Trophoblast cell (in vitro differentiated cells and primary cell): ENCODE measurements at regions not wholly inside any gene's neighbourhood (a gene's known extent, or its start where the extent isn't known, plus 50 kb on each side); places are given as distances from the start of the nearest gene placed in this dataset.

Source experiments
- DNase-seq, 2 donors: peaks; one replicate each; pipeline ENCODE4 v3.0.0-alpha.2; 2016
- H2AFZ ChIP-seq: 2 replicates; pipeline ENCODE4 v1.6.1; 2013; ENCODE audit warnings: low read length, moderate library complexity, mild to moderate bottlenecking; ENCODE audit not compliant: insufficient read depth, poor library complexity
- H2AK5ac ChIP-seq: 2 replicates; pipeline ENCODE4 v1.6.1; 2013; ENCODE audit warnings: mild to moderate bottlenecking, low read length
- H2BK120ac ChIP-seq: 2 replicates; pipeline ENCODE4 v1.6.1; 2013; ENCODE audit warnings: low read length, mild to moderate bottlenecking, moderate library complexity; ENCODE audit not compliant: insufficient read depth, poor library complexity
- H2BK12ac ChIP-seq: 2 replicates; pipeline ENCODE4 v1.6.1; 2013; ENCODE audit warnings: mild to moderate bottlenecking, low read length, moderate library complexity
- H2BK5ac ChIP-seq: 2 replicates; pipeline ENCODE4 v1.6.1; 2013; ENCODE audit warnings: low read length, low read depth, moderate library complexity, mild to moderate bottlenecking; ENCODE audit not compliant: poor library complexity
- H3K14ac ChIP-seq: 2 replicates; pipeline ENCODE4 v1.6.1; 2013; ENCODE audit warnings: mild to moderate bottlenecking, low read length
- H3K18ac ChIP-seq: 2 replicates; pipeline ENCODE4 v1.6.1; 2013; ENCODE audit warnings: mild to moderate bottlenecking, low read length
- H3K23ac ChIP-seq: 2 replicates; pipeline ENCODE4 v1.6.1; 2013; ENCODE audit warnings: low read length
- H3K27ac ChIP-seq: 2 replicates; pipeline ENCODE4 v1.5.1; 2013; ENCODE audit warnings: low read depth, mild to moderate bottlenecking, inconsistent platforms, low read length, moderate library complexity
- H3K27me3 ChIP-seq: 2 replicates; pipeline ENCODE4 v1.6.1; 2013; ENCODE audit warnings: inconsistent platforms, mild to moderate bottlenecking, low read length, moderate library complexity; ENCODE audit not compliant: insufficient read depth
- H3K36me3 ChIP-seq, 2 experiments: 1 replicate in 1 of 2; 2 replicates in 1 of 2; pipeline ENCODE4 v1.6.1; 2013; ENCODE audit warnings: low read length in 2 of 2, mild to moderate bottlenecking in 2 of 2, moderate library complexity in 1 of 2; ENCODE audit not compliant: insufficient read depth in 2 of 2, control insufficient read depth in 1 of 2
- H3K4ac ChIP-seq: 2 replicates; pipeline ENCODE4 v1.6.1; 2013; ENCODE audit warnings: low read depth, mild to moderate bottlenecking, low read length, moderate library complexity
- H3K4me1 ChIP-seq, 2 experiments: 1 replicate in 1 of 2; 2 replicates in 1 of 2; pipeline ENCODE4 v1.6.1; 2013; ENCODE audit warnings: low read length in 2 of 2, mild to moderate bottlenecking in 2 of 2, moderate library complexity in 1 of 2; ENCODE audit not compliant: insufficient read depth in 2 of 2, control insufficient read depth in 1 of 2
- H3K4me2 ChIP-seq: 2 replicates; pipeline ENCODE4 v1.6.1; 2013; ENCODE audit warnings: inconsistent platforms, mild to moderate bottlenecking, low read length, moderate library complexity
- H3K4me3 ChIP-seq: 2 replicates; pipeline ENCODE4 v1.5.1; 2013; ENCODE audit warnings: mild to moderate bottlenecking, low read depth, low read length, inconsistent platforms
- H3K79me1 ChIP-seq: one replicate; pipeline ENCODE4 v1.6.1; 2013; ENCODE audit warnings: low read length
- H3K79me2 ChIP-seq: 2 replicates; pipeline ENCODE4 v1.6.1; 2013; ENCODE audit warnings: low read length, mild to moderate bottlenecking; ENCODE audit not compliant: control insufficient read depth, insufficient read depth, poor library complexity
- H3K9ac ChIP-seq: 2 replicates; pipeline ENCODE4 v1.6.1; 2013; ENCODE audit warnings: mild to moderate bottlenecking, low read length
- H3K9me3 ChIP-seq: 2 replicates; pipeline ENCODE4 v1.6.1; 2013; ENCODE audit warnings: low read depth, mild to moderate bottlenecking, control low read depth, inconsistent platforms, low read length; ENCODE audit not compliant: insufficient read depth
- H4K12ac ChIP-seq: 2 replicates; pipeline ENCODE4 v1.6.1; 2013; ENCODE audit warnings: low read depth, mild to moderate bottlenecking, low read length, moderate library complexity
- H4K8ac ChIP-seq: 2 replicates; pipeline ENCODE4 v1.6.1; 2013; ENCODE audit warnings: low read depth, mild to moderate bottlenecking, low read length, moderate library complexity
- H4K91ac ChIP-seq: one replicate; pipeline ENCODE4 v1.6.1; 2013; ENCODE audit warnings: low read depth, mild to moderate bottlenecking, low read length, moderate library complexity
- WGBS: extraction: QIAGEN DNeasy Blood & Tissue Kit; methylation state at CpG from one replicate; pipeline ENCODE4 v1.1.7; 2013; ENCODE audit warnings: missing lambda C conversion rate; ENCODE audit not compliant: insufficient read length, insufficient coverage; ENCODE audit errors: extremely low coverage; 5-methylcytosine and 5-hydroxymethylcytosine counted together

GRCh38 chr2:16821692-16822091, 156.1 kb upstream of the CYRIA start:
- no peaks in the 10 kb centered on the region for H3K79me2 ChIP-seq
- no peak overlapping the region for H2BK12ac ChIP-seq

GRCh38 chr2:16818203-16818556, 152.5 kb upstream of the CYRIA start:
- Histone ChIP-seq H2AFZ (no peak overlapping the region), H4K91ac (no peak overlapping the region), H3K14ac (no peak overlapping the region), H3K4me3 (no peak overlapping the region), H3K79me1 (no peaks in the 10 kb centered on the region), H2BK12ac (no peak overlapping the region), H3K9ac (no peak overlapping the region), H2BK5ac (no peak overlapping the region), H3K27me3 (no peaks in the 10 kb centered on the region), H3K9me3 (no peaks in the 10 kb centered on the region), H3K18ac (no peak overlapping the region), H3K27ac (no peak overlapping the region), H3K4ac (no peak overlapping the region), H4K8ac (no peak overlapping the region), H2AK5ac (no peak overlapping the region), H3K79me2 (no peaks in the 10 kb centered on the region), H3K4me2 (no peak overlapping the region), H3K4me1 (no peaks in the 10 kb centered on the region), H3K36me3 (no peaks in the 10 kb centered on the region), H4K12ac (no peak overlapping the region), H2BK120ac (no peak overlapping the region), H3K23ac (peak overlapping the region; percentile 10)
- WGBS, result no CpG with 5 or more reads among the region's 5 CpGs
- DNase-seq, result no peak

More at GRCh38 chr2:16821692-16822091, 156.1 kb upstream of the CYRIA start:
- Histone ChIP-seq H3K27me3 (no peaks in the 10 kb centered on the region), H3K4me2 (no peak overlapping the region), H3K4ac (no peak overlapping the region), H4K12ac (no peak overlapping the region), H3K23ac (no peak overlapping the region), H2BK5ac (no peak overlapping the region), H3K9me3 (no peaks in the 10 kb centered on the region), H2BK120ac (no peak overlapping the region), H2AK5ac (no peak overlapping the region), H4K91ac (no peak overlapping the region), H3K18ac (no peak overlapping the region), H3K36me3 (no peaks in the 10 kb centered on the region), H3K14ac (no peak overlapping the region), H3K79me1 (no peaks in the 10 kb centered on the region), H3K9ac (no peak overlapping the region), H3K27ac (no peak overlapping the region), H2AFZ (no peak overlapping the region), H3K4me3 (no peak overlapping the region), H3K4me1 (no peaks in the 10 kb centered on the region), H4K8ac (no peak overlapping the region)
- no CpG with 5 or more reads among the region's 2 CpGs for WGBS
- DNase-seq, result peak in 1 of 2 donors; percentile 19

GRCh38 chr2:16817305-16818202, 151.9 kb upstream of the CYRIA start:
- no peak overlapping the region for H3K4me2 ChIP-seq
- no peak overlapping the region for H3K4ac ChIP-seq
- no peak for DNase-seq
- H2BK5ac ChIP-seq, result no peak overlapping the region
- H3K18ac ChIP-seq, result no peak overlapping the region
- no peak overlapping the region for H3K4me3 ChIP-seq
- H3K27me3 ChIP-seq, result no peaks in the 10 kb centered on the region
- H3K23ac ChIP-seq, result no peak overlapping the region
- no peak overlapping the region for H3K9ac ChIP-seq
- no peaks in the 10 kb centered on the region for H3K36me3 ChIP-seq
- no peaks in the 10 kb centered on the region for H3K79me2 ChIP-seq
- H2BK12ac ChIP-seq, result no peak overlapping the region
- no peak overlapping the region for H2BK120ac ChIP-seq
- no peaks in the 10 kb centered on the region for H3K9me3 ChIP-seq
- H2AK5ac ChIP-seq, result no peak overlapping the region
- H2AFZ ChIP-seq, result no peak overlapping the region
- no CpG with 5 or more reads among the region's 3 CpGs for WGBS
- H4K91ac ChIP-seq, result no peak overlapping the region
- H3K4me1 ChIP-seq, result no peaks in the 10 kb centered on the region
- H4K12ac ChIP-seq, result no peak overlapping the region
- H4K8ac ChIP-seq, result no peak overlapping the region
- H3K27ac ChIP-seq, result no peak overlapping the region
- H3K14ac ChIP-seq, result no peak overlapping the region
- no peaks in the 10 kb centered on the region for H3K79me1 ChIP-seq

GRCh38 chr2:16816522-16816921, 150.9 kb upstream of the CYRIA start:
- no CpG with 5 or more reads among the region's 4 CpGs for WGBS
- Histone ChIP-seq H3K18ac (no peak overlapping the region), H4K12ac (no peak overlapping the region), H3K27me3 (no peaks in the 10 kb centered on the region), H3K4me2 (no peak overlapping the region), H3K79me1 (no peaks in the 10 kb centered on the region), H3K4me1 (no peaks in the 10 kb centered on the region), H4K91ac (no peak overlapping the region), H2BK120ac (no peak overlapping the region), H3K14ac (no peak overlapping the region), H3K79me2 (no peaks in the 10 kb centered on the region), H3K9me3 (no peaks in the 10 kb centered on the region), H3K36me3 (no peaks in the 10 kb centered on the region), H2AFZ (no peak overlapping the region), H2AK5ac (no peak overlapping the region), H4K8ac (no peak overlapping the region), H3K4me3 (no peak overlapping the region), H3K9ac (no peak overlapping the region), H3K27ac (no peak overlapping the region), H3K23ac (no peak overlapping the region), H3K4ac (no peak overlapping the region), H2BK5ac (no peak overlapping the region), H2BK12ac (no peak overlapping the region)
- no peak for DNase-seq
